ENCODE measurements at regions not wholly inside any gene's neighbourhood (a gene's known extent, or its start where the extent isn't known, plus 50 kb on each side); places are given as distances from the start of the nearest gene placed in this dataset.

DNA sequence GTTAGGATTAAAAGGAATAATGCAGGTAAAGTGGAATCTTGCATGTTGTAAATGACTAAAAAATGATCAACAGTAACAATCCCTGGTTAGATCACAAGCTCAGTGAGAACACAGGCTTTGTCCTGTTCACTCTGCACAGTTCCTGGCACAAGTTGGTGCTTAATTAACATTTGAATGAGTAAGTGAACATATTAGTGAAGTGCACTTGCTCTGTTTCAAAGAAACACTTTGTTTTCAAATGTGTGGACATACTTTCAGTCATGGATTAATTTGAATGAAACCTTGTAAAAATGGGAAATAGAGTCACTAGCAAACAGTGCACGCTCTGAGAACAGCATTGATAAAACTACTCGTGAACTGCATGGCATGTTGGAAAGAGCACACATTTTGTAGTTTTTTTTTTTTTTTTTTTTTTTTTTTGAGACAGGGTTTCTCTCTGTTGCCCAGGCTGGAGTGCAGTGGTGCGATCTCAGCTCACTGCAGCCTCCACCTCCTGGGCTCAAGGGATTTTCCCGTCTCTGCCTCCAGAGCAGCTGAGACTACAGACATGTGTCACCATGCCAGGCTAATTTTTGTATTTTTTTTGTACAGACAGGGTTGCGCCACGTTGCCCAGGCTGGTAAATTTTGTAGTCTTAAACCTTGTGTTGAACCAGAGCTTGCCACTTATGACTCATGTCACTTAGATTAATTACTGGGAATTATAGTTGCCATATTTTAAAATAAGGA, 159.9 kb downstream of the LURAP1L start:
- DNase-seq: no peak

DNA sequence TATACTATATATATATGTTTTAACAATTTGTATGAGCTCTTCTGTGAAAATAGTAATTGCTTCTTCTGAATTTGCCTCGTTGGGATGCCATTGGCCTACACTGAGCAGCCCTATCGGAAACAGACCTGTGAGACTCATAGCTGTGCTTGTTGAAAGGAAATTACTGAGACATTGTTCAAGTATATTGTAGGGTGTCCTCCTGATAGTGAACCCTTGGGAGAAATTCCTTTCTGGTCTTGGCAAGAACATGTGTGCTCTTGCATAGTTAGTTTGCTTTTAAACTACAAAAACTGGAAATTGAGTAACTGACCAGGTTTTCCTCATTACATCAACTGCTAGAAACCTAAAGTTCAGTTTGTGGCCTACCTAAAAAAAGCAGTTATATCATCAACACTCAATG, 160.9 kb downstream of the LURAP1L start:
- DNase-seq: no peak

DNA sequence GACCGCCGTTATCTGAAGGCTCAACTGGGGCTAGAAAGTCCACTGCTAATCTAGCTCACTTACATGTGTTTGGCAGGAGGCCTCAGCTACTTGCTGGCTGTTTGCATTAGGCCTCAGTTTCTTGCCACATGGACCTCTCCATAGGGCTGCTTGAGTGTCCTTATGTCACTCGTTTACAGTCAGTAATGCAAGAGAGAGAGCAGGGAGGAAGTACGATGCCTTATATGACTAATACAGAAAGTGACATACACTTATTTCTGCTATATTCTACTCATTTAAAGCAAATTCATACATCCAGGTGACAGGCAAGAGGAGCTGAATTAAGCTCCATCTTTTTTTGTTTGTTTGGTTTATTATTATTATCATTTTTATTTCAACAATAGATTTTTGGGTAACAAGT, 179.6 kb downstream of the LURAP1L start:
- no peak for DNase-seq

DNA sequence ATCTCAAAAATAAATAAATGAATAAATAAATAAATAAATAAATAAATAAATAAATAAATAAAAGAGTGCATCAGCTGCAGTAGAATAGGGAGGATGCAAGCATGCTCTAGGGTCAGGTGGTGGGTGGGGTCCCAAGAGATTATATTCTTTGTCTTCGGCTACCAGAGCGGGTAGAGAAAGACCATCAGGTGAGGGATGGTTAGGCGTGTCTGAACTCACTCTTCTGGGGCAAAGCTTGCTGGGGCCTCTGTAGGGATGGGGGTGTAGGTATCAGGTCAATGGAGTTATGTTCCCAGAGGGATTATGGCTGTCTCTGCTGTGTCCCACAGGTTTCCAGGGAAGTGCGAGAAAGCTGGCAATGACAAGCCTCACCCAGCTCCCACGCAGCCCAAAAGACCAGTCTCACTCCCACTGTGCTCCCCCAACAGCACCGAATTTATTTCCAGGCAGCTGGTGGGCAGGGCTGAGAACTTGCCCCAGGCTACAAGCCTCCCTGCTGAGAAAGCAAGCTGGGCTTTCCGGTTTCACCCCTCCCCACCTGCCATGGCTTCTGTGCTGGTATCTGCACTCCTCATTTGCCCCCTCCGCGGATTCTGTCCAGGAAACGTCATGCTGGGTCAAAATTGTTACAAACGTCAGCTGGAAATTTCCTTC, 180.8 kb downstream of the LURAP1L start:
- no peak for DNase-seq

DNA sequence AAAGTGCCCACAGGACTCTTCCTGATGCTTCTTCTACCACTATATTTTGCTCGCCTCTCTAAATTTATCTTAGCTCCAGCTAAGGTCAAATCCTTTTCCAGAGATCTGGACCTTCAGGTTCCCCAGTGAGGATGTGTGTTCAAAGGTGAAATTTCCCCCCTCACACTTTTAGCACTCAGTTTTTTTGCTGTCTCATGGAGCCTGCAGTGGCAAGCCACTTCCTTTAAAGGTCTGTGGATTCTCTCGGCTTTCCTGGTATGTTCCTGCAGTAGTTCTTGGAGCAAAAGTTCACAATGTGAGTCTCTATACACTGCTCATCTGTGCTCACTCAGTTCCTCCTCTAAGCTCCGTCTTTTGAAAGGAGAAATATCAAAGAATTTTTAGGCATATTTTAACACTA, 181.4 kb downstream of the LURAP1L start:
- no peak for DNase-seq

DNA sequence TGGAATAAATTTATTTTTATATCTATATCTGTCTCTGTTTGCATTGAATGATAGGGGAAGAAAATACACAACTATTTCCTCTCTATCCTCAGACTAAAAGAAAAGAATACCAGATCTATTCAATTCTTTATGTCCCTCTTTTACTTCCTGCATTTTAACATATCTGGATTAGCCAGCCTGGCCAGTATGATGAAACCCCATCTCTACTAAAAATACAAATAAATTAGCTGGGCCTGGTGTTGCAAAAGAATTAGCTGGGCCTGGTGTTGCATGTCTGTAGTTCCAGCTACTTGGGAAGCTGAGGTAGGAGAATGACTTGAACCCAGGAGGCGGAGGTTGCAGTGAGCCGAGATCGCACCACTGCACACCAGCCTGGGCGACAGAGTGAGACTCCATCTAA, 182.0 kb downstream of the LURAP1L start:
- DNase-seq: no peak

DNA sequence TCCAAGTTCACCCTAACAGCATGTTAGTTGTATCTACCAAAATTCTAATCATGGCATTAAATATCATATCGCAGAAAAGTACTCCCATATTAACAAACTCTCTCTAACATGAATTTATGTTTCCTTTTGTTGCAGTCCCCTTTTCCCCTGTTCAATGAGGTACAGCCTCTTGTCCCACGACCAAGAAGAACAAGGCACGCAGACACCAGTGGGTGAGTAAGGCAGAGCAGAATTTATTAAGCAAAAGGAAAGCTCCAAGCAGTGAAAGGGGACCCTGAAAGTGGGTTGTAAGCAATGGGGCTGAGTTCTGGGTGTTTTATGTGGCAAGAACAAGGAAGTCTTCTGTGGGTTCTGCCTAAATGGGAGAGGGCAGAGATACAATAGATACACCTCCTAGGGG, 183.5 kb downstream of the LURAP1L start:
- DNase-seq: no peak

DNA sequence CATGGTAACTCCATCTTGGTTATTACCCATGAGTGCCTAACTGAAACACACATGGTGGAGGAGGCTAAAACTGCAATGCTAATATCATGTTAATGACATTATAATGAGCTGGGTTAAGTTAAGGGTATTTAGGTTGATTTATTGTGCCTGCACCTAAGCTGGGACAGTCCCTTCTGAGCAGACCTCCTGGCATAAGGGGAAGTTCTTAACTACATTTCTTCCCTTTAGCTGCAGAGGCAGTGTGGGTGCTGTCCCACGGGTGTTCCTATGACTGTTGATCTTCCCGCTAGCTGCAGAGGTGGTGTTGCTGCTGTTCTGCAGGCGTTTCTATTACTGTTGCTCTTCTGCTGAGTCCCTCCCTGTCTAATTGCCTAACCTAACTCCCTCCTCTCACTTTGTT, 183.9 kb downstream of the LURAP1L start:
- DNase-seq: no peak

DNA sequence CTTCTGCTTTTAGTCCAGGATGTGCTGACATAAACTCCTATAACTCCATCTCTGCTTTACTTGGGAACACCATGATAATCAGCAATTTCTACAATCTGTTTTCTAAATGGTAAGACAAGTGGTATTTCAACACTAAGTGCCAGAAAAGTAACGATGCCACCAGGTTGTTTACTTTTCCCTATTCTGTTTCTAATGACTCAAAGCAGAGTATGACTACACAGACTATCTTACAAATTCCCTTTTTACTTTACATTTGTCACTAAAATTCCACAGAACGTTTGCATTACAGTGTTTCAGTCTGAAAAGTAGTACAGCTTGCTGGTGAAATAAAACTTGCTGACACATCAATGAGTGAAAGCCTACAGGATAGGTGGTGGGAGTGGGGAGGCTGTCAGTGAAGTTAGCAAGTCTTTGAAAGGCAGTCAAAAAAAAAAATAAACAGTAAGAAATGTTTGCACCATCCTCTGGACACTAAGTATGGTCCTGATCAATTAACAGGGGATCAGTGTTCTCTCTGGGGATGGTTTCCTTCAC, 186.5 kb downstream of the LURAP1L start:
- DNase-seq: no peak

DNA sequence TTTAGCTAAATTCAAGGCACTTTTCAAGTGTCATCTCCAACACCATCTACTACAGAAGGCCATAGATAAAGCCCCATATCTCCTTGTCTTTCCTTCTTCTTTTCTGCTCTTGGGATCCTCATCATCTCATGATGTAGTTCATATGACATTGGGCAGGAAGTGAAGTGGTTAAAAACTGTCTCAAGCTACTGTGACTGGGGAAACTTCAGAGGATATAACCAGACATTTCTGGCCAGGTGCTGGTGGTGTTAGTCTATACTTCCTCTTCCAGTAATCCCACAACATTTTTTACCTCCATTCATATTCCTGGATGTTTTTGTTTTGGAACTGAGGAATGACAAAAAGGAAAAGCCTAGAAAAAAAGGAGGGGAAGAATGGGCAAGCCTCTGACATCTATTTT, 188.7 kb downstream of the LURAP1L start:
- DNase-seq: no peak

DNA sequence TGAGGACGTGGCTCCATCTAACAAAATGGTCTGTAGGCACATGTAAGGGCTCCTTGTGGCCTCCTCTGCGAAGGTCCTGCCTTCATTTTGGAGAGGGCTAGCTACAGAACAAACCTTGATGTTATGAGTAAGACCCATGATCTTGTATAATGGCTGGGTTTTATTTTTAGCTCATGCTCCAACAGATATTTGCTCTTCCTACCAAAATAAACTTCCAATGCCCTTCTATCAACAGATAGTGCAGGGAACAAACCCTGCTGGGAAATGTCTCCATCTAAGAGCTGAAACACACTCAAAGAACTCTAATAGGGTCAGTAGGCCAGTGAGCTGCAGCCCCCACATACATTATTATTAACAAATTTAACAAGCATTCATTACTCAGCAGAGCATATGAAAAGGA, 189.5 kb downstream of the LURAP1L start:
- DNase-seq: no peak

DNA sequence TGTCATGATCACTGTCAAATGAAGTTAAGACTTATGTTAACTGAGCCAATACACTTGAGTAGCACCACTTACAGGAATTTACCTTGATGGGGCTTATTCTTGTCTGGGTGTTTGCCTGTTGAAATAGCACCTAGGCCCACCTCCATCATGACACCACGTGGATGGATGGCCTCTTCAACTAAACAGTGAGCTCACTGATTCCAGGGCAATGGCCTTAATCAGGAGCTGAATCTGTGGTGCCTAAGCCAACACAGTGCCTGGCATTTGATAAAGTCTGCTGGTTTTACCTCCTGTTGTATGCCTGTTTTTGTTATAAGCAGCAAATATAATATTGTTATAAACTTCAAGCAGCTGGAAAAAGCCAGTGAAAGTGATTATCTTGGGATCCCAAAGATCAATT, 190.5 kb downstream of the LURAP1L start:
- no peak for DNase-seq

DNA sequence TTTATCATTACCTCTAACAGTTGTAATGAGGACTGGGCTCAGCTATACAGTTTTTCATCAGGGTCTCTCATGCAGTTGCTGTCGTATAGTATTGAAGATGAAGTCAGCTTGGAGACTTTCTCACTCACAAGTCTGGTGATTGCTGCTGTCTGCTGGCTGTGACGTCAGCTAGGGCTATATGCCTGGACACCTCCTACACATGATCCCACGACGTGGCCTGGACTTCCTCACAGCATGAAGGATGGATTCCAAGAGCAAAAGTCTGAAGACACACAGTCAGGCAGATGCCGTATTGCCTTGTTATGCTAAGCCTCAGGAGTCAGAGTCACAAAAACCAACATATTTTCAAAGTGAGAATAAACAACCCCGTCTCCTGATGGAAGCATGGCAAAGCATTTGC, 193.3 kb downstream of the LURAP1L start:
- DNase-seq: no peak

DNA sequence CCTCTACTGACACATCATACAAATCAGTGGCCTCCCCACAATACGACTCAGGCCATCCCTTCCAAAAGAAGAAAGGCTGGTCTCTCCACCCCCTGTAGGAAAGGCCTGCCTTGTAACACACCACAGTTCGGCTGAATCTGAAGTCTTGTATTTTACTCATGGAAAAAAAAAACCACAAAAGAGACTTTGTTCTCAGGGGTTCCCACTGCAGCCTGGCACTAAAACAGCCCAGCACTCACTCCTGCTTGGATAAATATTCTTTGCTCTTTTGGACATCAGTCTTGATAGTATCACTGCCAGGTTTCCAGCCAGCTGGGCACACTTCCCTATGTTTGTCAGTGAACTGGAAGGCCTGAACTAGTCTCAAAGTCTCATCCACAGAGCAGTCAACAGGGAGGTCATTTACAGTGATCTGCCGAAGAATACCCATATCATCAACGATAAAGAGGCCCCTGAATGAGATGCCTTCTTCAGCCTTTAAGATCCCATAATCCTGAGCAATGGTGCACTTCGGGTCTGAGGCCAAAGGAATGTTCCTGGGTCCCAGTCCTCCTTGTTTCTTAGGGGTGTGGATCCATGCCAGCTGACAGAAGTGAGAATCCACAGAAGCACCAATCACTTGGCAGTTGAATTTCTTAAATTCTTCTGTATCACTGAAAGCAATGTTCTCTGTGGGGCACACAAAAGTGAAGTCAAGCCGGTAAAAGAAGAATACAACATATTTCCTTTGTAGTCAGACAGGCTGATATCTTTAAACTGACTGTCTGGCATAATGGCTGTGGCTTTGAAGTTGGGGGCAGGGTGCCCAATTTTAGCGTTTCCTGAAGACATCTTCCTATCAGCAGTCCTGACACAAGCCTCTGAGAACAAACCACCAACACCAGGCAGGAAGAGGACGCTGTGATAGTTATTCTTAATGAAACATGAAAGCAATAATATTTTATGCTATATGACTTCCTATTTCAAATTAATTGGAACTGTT, 198.1 kb downstream of the LURAP1L start:
- no peak for DNase-seq

DNA sequence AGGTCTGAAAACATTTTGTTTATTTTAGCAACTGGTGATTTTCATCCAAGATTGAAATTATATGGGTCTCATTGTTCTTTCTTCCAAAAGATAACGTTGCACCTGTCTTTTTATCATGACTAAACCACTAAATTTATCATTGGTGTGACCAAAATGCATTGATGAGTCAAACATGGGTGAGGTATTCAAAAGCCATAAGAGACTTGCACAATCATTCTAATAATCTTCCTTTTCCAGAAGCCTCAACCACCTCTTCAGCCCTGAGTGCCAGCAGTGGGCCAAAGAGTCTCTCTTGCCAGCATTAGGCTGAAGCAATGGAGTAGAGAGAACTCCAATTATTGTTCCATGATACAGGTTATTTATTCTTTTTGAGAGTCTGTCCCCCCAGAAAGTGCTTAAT, 198.9 kb downstream of the LURAP1L start:
- DNase-seq: no peak

DNA sequence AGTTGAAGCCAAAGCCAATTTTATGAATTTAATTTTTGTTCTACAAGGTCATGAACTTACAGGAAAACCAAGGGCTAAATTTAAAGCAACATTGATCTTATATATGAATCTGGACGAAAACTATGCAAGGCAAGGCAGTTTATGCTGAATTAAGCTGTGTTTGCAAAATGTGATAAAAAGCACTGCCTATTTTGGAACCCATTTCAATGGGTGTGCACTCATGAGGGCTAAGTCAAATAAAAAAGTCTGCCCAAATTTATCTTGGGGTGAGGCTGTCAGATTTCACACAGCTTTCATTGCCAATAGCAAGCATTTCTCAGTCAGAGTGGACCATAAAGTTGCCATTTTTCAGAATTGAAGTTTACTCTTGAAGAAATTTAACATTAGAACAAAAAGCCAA, 199.9 kb downstream of the LURAP1L start:
- no peak for DNase-seq

DNA sequence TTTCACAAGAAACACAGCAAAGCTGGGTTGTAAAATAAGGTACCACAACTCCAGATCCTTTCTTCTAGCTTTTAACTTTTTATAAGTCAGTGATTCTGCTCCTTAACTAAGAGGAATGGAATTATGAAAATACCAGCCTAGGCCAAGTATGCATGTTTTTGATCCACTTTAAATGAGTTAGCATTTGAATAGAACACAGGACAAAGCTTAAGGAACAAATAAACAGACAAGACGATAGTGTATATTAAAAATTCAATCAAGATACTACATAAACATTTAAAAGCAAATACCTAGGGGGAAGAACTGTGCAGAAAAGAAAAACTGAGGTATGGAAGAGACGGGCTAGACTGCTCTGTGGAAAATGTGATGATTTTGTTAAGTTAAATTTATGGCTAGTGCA, 200.7 kb downstream of the LURAP1L start:
- DNase-seq: no peak

DNA sequence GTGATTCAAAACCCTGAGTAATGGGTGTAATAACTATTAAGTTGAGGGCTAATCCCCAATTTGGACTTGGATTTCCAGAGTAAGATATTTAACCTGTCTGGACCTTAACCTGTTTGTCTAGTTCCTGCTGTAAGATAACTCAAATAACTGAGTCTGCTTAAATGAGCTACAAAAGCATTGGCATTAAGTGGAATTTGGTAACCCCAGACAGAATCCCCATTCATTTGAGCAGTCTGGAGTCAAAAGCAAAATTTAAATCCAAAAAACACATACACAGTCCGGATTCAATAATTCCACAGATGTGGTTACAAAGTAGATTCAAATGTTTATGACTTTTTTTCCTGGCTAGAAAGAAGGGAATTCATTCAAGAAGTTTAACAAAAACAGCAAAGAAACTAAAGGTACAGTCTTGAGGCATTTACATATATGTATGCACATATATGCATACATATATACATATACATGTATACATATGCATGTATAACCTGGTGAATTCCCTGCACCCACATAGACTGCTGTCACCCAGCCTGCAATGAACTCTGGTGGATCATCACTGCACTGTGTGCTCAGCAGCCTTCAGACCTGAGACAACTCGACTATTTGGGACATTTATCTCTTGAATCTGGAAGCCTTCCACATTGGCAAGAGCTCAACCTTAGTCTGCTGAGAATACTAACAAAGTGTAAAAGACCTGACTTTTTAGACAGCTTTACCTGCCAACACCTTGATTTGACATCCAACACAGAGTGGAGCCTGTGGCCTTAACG, 205.4 kb downstream of the LURAP1L start:
- no peak for DNase-seq

DNA sequence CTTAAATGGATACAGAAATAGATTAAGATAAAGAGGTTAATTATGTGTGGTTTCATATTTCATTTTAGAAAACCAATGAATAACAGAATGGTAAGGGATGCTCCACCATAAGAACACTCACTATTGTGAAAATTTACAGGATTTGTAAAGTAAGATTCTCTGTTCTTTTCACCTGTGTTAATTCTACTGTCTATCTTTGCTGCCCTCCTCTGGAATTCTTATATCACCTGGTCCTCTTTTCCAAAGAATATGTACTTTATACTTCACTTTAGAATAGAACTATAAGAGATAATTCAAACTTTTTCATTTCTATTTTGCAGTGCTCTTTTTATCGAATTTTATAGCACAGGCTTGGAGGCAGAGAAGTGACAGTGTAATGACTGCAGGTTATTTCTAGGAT, 213.4 kb downstream of the LURAP1L start:
- DNase-seq: no peak

DNA sequence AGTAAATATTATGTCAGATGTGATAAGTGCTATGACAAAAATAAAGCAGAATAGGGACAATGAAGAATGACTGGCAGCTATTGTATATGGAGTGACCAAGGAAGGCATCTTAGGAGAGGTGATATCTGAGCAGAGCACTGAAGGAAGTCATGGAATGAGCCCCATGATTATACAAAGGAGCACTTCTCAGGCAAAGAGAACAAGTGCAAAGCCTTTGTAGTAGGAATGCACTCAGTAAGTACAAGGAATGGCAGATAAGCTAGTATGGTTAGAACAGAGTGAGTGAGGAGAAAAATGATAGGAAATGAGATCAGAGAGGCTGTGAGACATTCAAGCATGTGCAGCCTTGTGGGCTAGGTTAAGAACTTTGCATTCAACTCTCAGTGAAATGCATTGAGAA, 214.8 kb downstream of the LURAP1L start:
- no peak for DNase-seq

DNA sequence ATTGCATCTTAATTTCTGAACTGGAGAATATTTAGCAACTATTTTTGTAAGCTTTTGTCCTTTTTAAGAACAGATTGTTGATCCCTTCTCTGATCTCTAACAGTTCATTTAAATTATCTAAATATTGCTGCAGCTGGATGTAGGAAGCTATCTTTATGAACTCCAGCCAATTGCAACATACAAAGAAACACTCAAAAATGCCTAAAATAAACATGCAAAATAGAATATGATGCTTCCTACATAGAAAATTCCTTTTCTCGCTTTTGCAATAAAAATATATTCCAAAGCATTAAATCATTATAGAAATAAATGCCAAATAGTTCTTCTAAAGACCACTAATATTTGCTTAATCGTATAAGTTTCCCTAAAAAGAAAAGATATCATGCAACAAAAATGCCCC, 218.6 kb downstream of the LURAP1L start:
- no peak for DNase-seq

DNA sequence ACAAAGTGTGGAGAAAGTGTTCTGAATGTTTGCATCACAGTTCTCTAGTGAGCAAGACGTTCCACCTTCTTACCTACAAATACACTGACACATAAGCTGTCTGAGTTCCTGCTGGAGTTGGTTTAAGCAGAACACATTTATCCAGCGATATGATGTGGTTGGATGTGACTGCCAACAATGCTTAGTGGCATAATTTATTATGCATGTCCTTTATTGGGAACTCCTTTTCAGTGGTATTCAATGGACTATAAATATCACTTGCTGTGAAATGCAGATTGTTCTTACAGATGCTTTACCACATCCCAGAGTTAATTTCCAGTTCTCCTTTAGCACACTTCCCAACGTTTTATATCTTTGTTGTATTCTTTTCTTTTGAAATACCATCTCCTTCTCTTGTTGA, 222.2 kb downstream of the LURAP1L start:
- no peak for DNase-seq
